Heart right ventricle (tissue), 16 donors: ENCODE measurements at regions not wholly inside any gene's neighbourhood (a gene's known extent, or its start where the extent isn't known, plus 50 kb on each side); places are given as distances from the start of the nearest gene placed in this dataset.
A peak's percentile ranks its signal among the peaks of the same experiment; 100 is the strongest.
"Not testable (repeated sequence)": the region's sequence is repeated elsewhere in the genome, so short reads cannot be mapped to it uniquely, and the experiment has no call there.

ENCODE experiments used
- ATAC-seq, 8 donors: fragments of 200-7000 bp; cut with Tn5 transposase; one replicate each; pipeline ENCODE4 v1.9.1; 2020; ENCODE audit warnings: mild to moderate bottlenecking in 8 of 8, moderate library complexity in 8 of 8, moderate number of reproducible peaks in 1 of 8
- DNase-seq, 2 donors: peaks; one replicate each; pipeline ENCODE4 v3.0.0-alpha.2; 2020
- H3K27ac ChIP-seq, 10 donors: fragments of 200-600 bp; sonication (generic) in 2 of 10; one replicate each; pipeline versions ENCODE4 v1.5.0 to v1.8.0; 2020 to 2022; ENCODE audit warnings: mild to moderate bottlenecking in 3 of 10
- H3K27me3 ChIP-seq, 7 donors: fragments of 200-600 bp; one replicate each; pipeline ENCODE4 v1.8.0; 2021 to 2022; ENCODE audit warnings: mild to moderate bottlenecking in 2 of 7
- H3K36me3 ChIP-seq, 9 donors: fragments of 200-600 bp; sonication (generic) in 1 of 9; one replicate each; pipeline versions ENCODE4 v1.5.0 to v1.8.0; 2020 to 2022; ENCODE audit warnings: mild to moderate bottlenecking in 2 of 9
- H3K4me1 ChIP-seq, 9 donors: fragments of 200-600 bp; sonication (generic) in 1 of 9; one replicate each; pipeline versions ENCODE4 v1.5.0 to v1.8.0; 2020 to 2022; ENCODE audit warnings: mild to moderate bottlenecking in 4 of 9
- H3K4me3 ChIP-seq, 10 donors: fragments of 200-600 bp; sonication (generic) in 2 of 10; one replicate each; pipeline versions ENCODE4 v1.5.0 to v1.8.0; 2020 to 2022; ENCODE audit warnings: mild to moderate bottlenecking in 7 of 10, moderate library complexity in 2 of 10
- H3K9me3 ChIP-seq, 11 donors: fragments of 200-600 bp in 10 of 11; sonication (generic) in 2 of 11; one replicate each; pipeline versions ENCODE4 v1.5.0 to v1.8.0; 2013 to 2022; ENCODE audit warnings: mild to moderate bottlenecking in 2 of 11, control low read depth in 1 of 11, moderate library complexity in 1 of 11
- CTCF ChIP-seq, 9 donors: fragments of 200-600 bp; sonication (generic) in 2 of 9; IDR thresholded peaks; one replicate each; pipeline versions ENCODE4 v1.5.0 to v1.8.0; 2021 to 2022; ENCODE audit warnings: antibody characterized with exemption in 9 of 9, mild to moderate bottlenecking in 5 of 9, moderate library complexity in 1 of 9
- WGBS, 2 donors: extraction: QIAGEN DNeasy Blood & Tissue Kit; methylation state at CpG; one replicate each; pipeline ENCODE4 v1.1.7; 2013; ENCODE audit warnings: inconsistent platforms in 1 of 2; 5-methylcytosine and 5-hydroxymethylcytosine counted together
- intact Hi-C, 10 donors: fragments of 100-400 bp; cut with DNase I; formaldehyde crosslinking; loops; one replicate each; pipeline versions ENCODE4 v1.11.1 to v1.14.2; 2022
- donor health status: Arrhythmogenic right ventricular cardiomyopathy.
- donor health status: ischemic (EF 13 %, LVEDD 7.1; RV severe dilation, severe dysfunction).
- donor health status: healthy with polysubstance abuse.
- donor health status: DM: no; HTN: yes; CAD: no.
- donor health status: DM: no; HTN: no; CAD: no.
- donor health status: ischemic (EF 25% LVEDD 6.9; RV normal size, moderate dysfunction).
- donor health status: ischemic (EF 25% LVEDD 5.7; RV mildly dilated, moderate dysfunction).
- donor health status: healthy.
- donor health status: DM: yes; HTN: yes; CAD: no.
- donor health status: Ischemic cardiomyopathy.
- donor health status: ischemic (EF 35%, LVEDD 5.7; RV mildly dilated, moderate dysfunction).
- donor health status: nonischemic (EF 11% LVEDD 7.7; RV severe dilation, severe dysfunction).
- donor health status: DM: yes; HTN: yes; CAD: no.
- donor health status: PGD.
- donor health status: ischemic (EF 29% LVEDD 5.4; RV normal size, mild dysfunction).
- donor health status: nonischemic (EF 23%, LVEDD 6.1; RV moderate dilation, normal function).

- WGBS, 2 donors: 79 to 82% methylated on average over 7 of the region's 7 CpGs
- peaks cover 0 to 10% (median 0%) of the 10 kb centered on the region in 11 donors for H3K9me3 ChIP-seq
- TF ChIP-seq CTCF (IDR thresholded peaks at IDR 0.05): no peak
- DNase-seq: no peak
- intact Hi-C loops: no loop called here
- H3K27ac ChIP-seq: peak overlapping the region in 1 of 10 donors; percentile 65
- H3K4me3 ChIP-seq: no peak overlapping the region
- no peak for ATAC-seq
- H3K27me3 ChIP-seq: no peaks in the 10 kb centered on the region
- H3K4me1 ChIP-seq: peaks cover 0 to 38% (median 0%) of the 10 kb centered on the region in 9 donors
- no peaks in the 10 kb centered on the region for H3K36me3 ChIP-seq
Observed at GRCh38 chr6:11460837-11461661, 76.5 kb upstream of the TMEM170B start.

- Histone ChIP-seq H3K9me3 (peaks cover 0 to 12% (median 0%) of the 10 kb centered on the region in 11 donors), H3K4me3 (no peak overlapping the region), H3K27ac (peak overlapping the region in 1 of 10 donors; percentile 65), H3K4me1 (peaks cover 0 to 38% (median 0%) of the 10 kb centered on the region in 9 donors), H3K36me3 (no peaks in the 10 kb centered on the region), H3K27me3 (no peaks in the 10 kb centered on the region)
- ATAC-seq: peak in 7 of 8 donors; percentile 47 to 82 (median 64)
- no peak for DNase-seq
- TF ChIP-seq CTCF (IDR thresholded peaks at IDR 0.05): peak in 6 of 9 donors; percentile 16 to 48 (median 25)
- intact Hi-C loops: no loop called here
- 79 to 86% methylated on average over 4 of the region's 4 CpGs for WGBS, 2 donors
Observed at GRCh38 chr6:11460001-11460668, 77.4 kb upstream of the TMEM170B start.

- ATAC-seq (no peak), DNase-seq (no peak)
- WGBS, 2 donors: 94 to 95% methylated on average over 2 of the region's 2 CpGs
- no peaks in the 10 kb centered on the region for H3K27me3 ChIP-seq
- peaks cover 0 to 12% (median 0%) of the 10 kb centered on the region in 11 donors for H3K9me3 ChIP-seq
- TF ChIP-seq CTCF (IDR thresholded peaks at IDR 0.05): no peak
- no peak overlapping the region for H3K4me3 ChIP-seq
- intact Hi-C loops: no loop called here
- H3K36me3 ChIP-seq: no peaks in the 10 kb centered on the region
- H3K4me1 ChIP-seq: peaks cover 0 to 38% (median 0%) of the 10 kb centered on the region in 9 donors
- H3K27ac ChIP-seq: no peak overlapping the region
Observed at GRCh38 chr6:11459079-11459610, 78.4 kb upstream of the TMEM170B start.

- H3K4me1 ChIP-seq: peaks cover 0 to 36% (median 0%) of the 10 kb centered on the region in 9 donors
- 40 to 46% methylated on average over 2 of the region's 2 CpGs for WGBS, 2 donors
- no peak for DNase-seq
- no peak for TF ChIP-seq CTCF (IDR thresholded peaks at IDR 0.05)
- no peaks in the 10 kb centered on the region for H3K27me3 ChIP-seq
- no peak for ATAC-seq
- intact Hi-C loops: no loop called here
- no peak overlapping the region for H3K27ac ChIP-seq
- no peak overlapping the region for H3K4me3 ChIP-seq
- H3K36me3 ChIP-seq: no peaks in the 10 kb centered on the region
- H3K9me3 ChIP-seq: peaks cover 0 to 12% (median 0%) of the 10 kb centered on the region in 11 donors
Observed at GRCh38 chr6:11458509-11458908, 79.0 kb upstream of the TMEM170B start.

- intact Hi-C loops: not testable (repeated sequence)
- 94 to 95% methylated on average over 6 of the region's 6 CpGs for WGBS, 2 donors
Observed at GRCh38 chr6:11457422-11457821, 80.1 kb upstream of the TMEM170B start.

GRCh38 chr6:11452106-11452505 is 85.4 kb upstream of the TMEM170B start:
- intact Hi-C loops, DNase-seq, H3K36me3 ChIP-seq, H3K4me3 ChIP-seq, H3K27me3 ChIP-seq, H3K9me3 ChIP-seq, H3K27ac ChIP-seq, H3K4me1 ChIP-seq, ATAC-seq: not testable (repeated sequence)
- WGBS, 2 donors: 92 to 93% methylated on average over 8 of the region's 8 CpGs

More at GRCh38 chr6:11457422-11457821, 80.1 kb upstream of the TMEM170B start:
- not testable (repeated sequence) for H3K36me3 ChIP-seq, H3K27me3 ChIP-seq, H3K4me3 ChIP-seq, H3K27ac ChIP-seq, ATAC-seq, DNase-seq
- Histone ChIP-seq H3K4me1 (peaks cover 0 to 25% (median 0%) of the 10 kb centered on the region in 9 donors), H3K9me3 (peaks cover 0 to 12% (median 0%) of the 10 kb centered on the region in 11 donors)
